ENCODE measurements at regions not wholly inside any gene's neighbourhood (a gene's known extent, or its start where the extent isn't known, plus 50 kb on each side); places are given as distances from the start of the nearest gene placed in this dataset.

- TF ChIP-seq HDAC2 (IDR thresholded peaks at IDR 0.05; ENCODE audit: borderline replicate concordance in 1 of 2, low read depth in 2 of 2, low read length in 2 of 2) (0 out of 4 replicates have a peak, but pooled peaks of 1 of the 2 experiments have one; percentile 22), TAF1 (IDR thresholded peaks at IDR 0.05; ENCODE audit: low read depth, low read length) (0 out of 2 replicates have a peak, but pooled peaks have one; percentile 55), TBP (IDR thresholded peaks at IDR 0.05; ENCODE audit: low read depth, low read length) (peak; percentile 64), MAFK (IDR thresholded peaks at IDR 0.05; ENCODE audit: low read depth, low read length) (no peak)
These were observed 82.2 kb upstream of the AK4 start (continued) for GRCh38 chr1:65065524-65066418.

Data from H1 (cell line).